Colonic mucosa (tissue), 4 donors: ENCODE measurements at regions not wholly inside any gene's neighbourhood (a gene's known extent, or its start where the extent isn't known, plus 50 kb on each side); places are given as distances from the start of the nearest gene placed in this dataset.

Experiments used
- DNase-seq: peaks from one replicate; pipeline ENCODE4 v3.0.0-alpha.2; 2020
- H3K27ac ChIP-seq: fragments of 200-600 bp; one replicate; pipeline ENCODE4 v1.8.0; 2021
- H3K27me3 ChIP-seq: fragments of 200-600 bp; one replicate; pipeline ENCODE4 v1.8.0; 2021
- H3K36me3 ChIP-seq: fragments of 200-600 bp; one replicate; pipeline ENCODE4 v1.8.0; 2021
- H3K4me1 ChIP-seq: fragments of 200-600 bp; one replicate; pipeline ENCODE4 v1.8.0; 2021; ENCODE audit warnings: mild to moderate bottlenecking
- H3K4me3 ChIP-seq: fragments of 200-600 bp; one replicate; pipeline ENCODE4 v1.8.0; 2021
- H3K9ac ChIP-seq, 2 donors: one replicate each; pipeline ENCODE4 v1.7.0; 2013; ENCODE audit warnings: control low read depth in 2 of 2, low read depth in 2 of 2, low read length in 2 of 2
- H3K9me3 ChIP-seq: fragments of 200-600 bp; one replicate; pipeline ENCODE4 v1.8.0; 2021
- CTCF ChIP-seq: fragments of 200-600 bp; IDR thresholded peaks from one replicate; pipeline ENCODE4 v1.8.0; 2022; ENCODE audit warnings: antibody characterized with exemption, mild to moderate bottlenecking
- intact Hi-C: fragments of 100-400 bp; cut with DNase I; formaldehyde crosslinking; loops from one replicate; pipeline ENCODE4 v1.14.1; 2022
- donor health status: healthy.
- donor health status: DM: no; HTN: no; CAD: no.
- donor health status: DM: no; HTN: no; CAD: no.

- intact Hi-C loops: no loop called here
- Histone ChIP-seq H3K4me3 (no peak overlapping the region), H3K4me1 (no peaks in the 10 kb centered on the region), H3K27ac (no peak overlapping the region), H3K9me3 (no peaks in the 10 kb centered on the region), H3K36me3 (no peaks in the 10 kb centered on the region), H3K9ac (no peak overlapping the region), H3K27me3 (no peaks in the 10 kb centered on the region)
- no peak for DNase-seq
- no peak for TF ChIP-seq CTCF
Observed at GRCh38 chr2:460861-461260, 173.0 kb upstream of the ALKAL2 start.

GRCh38 chr2:459931-460330, 172.0 kb upstream of the ALKAL2 start:
- no peak for DNase-seq
- H3K9ac ChIP-seq: no peak overlapping the region
- H3K4me1 ChIP-seq: no peaks in the 10 kb centered on the region
- no peaks in the 10 kb centered on the region for H3K9me3 ChIP-seq
- no peak for TF ChIP-seq CTCF
- no peak overlapping the region for H3K27ac ChIP-seq
- H3K4me3 ChIP-seq: no peak overlapping the region
- no peaks in the 10 kb centered on the region for H3K27me3 ChIP-seq
- no peaks in the 10 kb centered on the region for H3K36me3 ChIP-seq
- intact Hi-C loops: no loop called here

GRCh38 chr2:458425-458815, 170.5 kb upstream of the ALKAL2 start:
- no peaks in the 10 kb centered on the region for H3K36me3 ChIP-seq
- H3K4me1 ChIP-seq: no peaks in the 10 kb centered on the region
- TF ChIP-seq CTCF: no peak
- H3K27ac ChIP-seq: no peak overlapping the region
- no peak overlapping the region for H3K9ac ChIP-seq
- no peaks in the 10 kb centered on the region for H3K27me3 ChIP-seq
- DNase-seq: no peak
- intact Hi-C loops: no loop called here
- H3K9me3 ChIP-seq: no peaks in the 10 kb centered on the region
- no peak overlapping the region for H3K4me3 ChIP-seq

GRCh38 chr2:457792-458424, 170.0 kb upstream of the ALKAL2 start:
- H3K27me3 ChIP-seq: no peaks in the 10 kb centered on the region
- no peak for TF ChIP-seq CTCF

GRCh38 chr2:457262-457661, 169.4 kb upstream of the ALKAL2 start:
- H3K4me1 ChIP-seq: no peaks in the 10 kb centered on the region
- intact Hi-C loops: no loop called here
- no peak overlapping the region for H3K27ac ChIP-seq
- no peaks in the 10 kb centered on the region for H3K27me3 ChIP-seq
- no peaks in the 10 kb centered on the region for H3K36me3 ChIP-seq
- no peaks in the 10 kb centered on the region for H3K9me3 ChIP-seq
- DNase-seq: no peak
- no peak overlapping the region for H3K4me3 ChIP-seq
- no peak for TF ChIP-seq CTCF
- H3K9ac ChIP-seq: no peak overlapping the region

More at GRCh38 chr2:457792-458424, 170.0 kb upstream of the ALKAL2 start:
- Histone ChIP-seq H3K4me1 (no peaks in the 10 kb centered on the region), H3K36me3 (no peaks in the 10 kb centered on the region), H3K9me3 (no peaks in the 10 kb centered on the region), H3K9ac (no peak overlapping the region), H3K4me3 (no peak overlapping the region), H3K27ac (no peak overlapping the region)
- no peak for DNase-seq
- intact Hi-C loops: no loop called here
